ENCODE measurements at regions not wholly inside any gene's neighbourhood (a gene's known extent, or its start where the extent isn't known, plus 50 kb on each side); places are given as distances from the start of the nearest gene placed in this dataset.

- no peak for TF ChIP-seq TAF1 (IDR thresholded peaks at IDR 0.05; ENCODE audit: low read depth)
- TF ChIP-seq EGR1 (IDR thresholded peaks at IDR 0.05) = no peak
- TF ChIP-seq NFIC (IDR thresholded peaks at IDR 0.05) = no peak
These were observed 244.3 kb upstream of the NOVA1 start for GRCh38 chr14:26841920-26842741.
